ENCODE measurements at regions not wholly inside any gene's neighbourhood (a gene's known extent, or its start where the extent isn't known, plus 50 kb on each side); places are given as distances from the start of the nearest gene placed in this dataset.

GRCh38 chr4:125760956-125761355 is 446.2 kb downstream of the FAT4 start:
- H3K4me3 ChIP-seq (replicated peaks; ENCODE audit: insufficient read depth, low read length), result no peak overlapping the region
- H3K27me3 ChIP-seq (ENCODE audit: insufficient read depth, poor library complexity, severe bottlenecking), result no peaks in the 10 kb centered on the region
- DNase-seq (ENCODE audit: low read depth in 1 of 2, low spot score in 1 of 2), result no peak
- H3K27ac ChIP-seq (replicated peaks), result no peak overlapping the region
- TF ChIP-seq SPI1 (IDR thresholded peaks at IDR 0.05; ENCODE audit: borderline replicate concordance, low read depth) (no peak), POLR2AphosphoS5 (IDR thresholded peaks at IDR 0.05; ENCODE audit: low read depth) (no peak)

- no peak overlapping the region for H3K4me3 ChIP-seq (replicated peaks; ENCODE audit: insufficient read depth, low read length)
- no peaks in the 10 kb centered on the region for H3K27me3 ChIP-seq (ENCODE audit: insufficient read depth, poor library complexity, severe bottlenecking)
- no peak overlapping the region for H3K27ac ChIP-seq (replicated peaks)
- TF ChIP-seq GABPA (IDR thresholded peaks at IDR 0.05; ENCODE audit: low read depth) (no peak), REST (IDR thresholded peaks at IDR 0.05; ENCODE audit: insufficient replicate concordance, low read depth) (no peak), POLR2AphosphoS5 (IDR thresholded peaks at IDR 0.05; ENCODE audit: low read depth) (no peak), SPI1 (IDR thresholded peaks at IDR 0.05; ENCODE audit: borderline replicate concordance, low read depth) (no peak)
- TF ChIP-seq, protein P1, sequence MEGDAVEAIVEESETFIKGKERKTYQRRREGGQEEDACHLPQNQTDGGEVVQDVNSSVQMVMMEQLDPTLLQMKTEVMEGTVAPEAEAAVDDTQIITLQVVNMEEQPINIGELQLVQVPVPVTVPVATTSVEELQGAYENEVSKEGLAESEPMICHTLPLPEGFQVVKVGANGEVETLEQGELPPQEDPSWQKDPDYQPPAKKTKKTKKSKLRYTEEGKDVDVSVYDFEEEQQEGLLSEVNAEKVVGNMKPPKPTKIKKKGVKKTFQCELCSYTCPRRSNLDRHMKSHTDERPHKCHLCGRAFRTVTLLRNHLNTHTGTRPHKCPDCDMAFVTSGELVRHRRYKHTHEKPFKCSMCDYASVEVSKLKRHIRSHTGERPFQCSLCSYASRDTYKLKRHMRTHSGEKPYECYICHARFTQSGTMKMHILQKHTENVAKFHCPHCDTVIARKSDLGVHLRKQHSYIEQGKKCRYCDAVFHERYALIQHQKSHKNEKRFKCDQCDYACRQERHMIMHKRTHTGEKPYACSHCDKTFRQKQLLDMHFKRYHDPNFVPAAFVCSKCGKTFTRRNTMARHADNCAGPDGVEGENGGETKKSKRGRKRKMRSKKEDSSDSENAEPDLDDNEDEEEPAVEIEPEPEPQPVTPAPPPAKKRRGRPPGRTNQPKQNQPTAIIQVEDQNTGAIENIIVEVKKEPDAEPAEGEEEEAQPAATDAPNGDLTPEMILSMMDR (IDR thresholded peaks at IDR 0.05; ENCODE audit: insufficient read depth, low read length), result no peak
- no peak for DNase-seq (ENCODE audit: low read depth in 1 of 2, low spot score in 1 of 2)
Observed at GRCh38 chr4:125762537-125762936, 447.8 kb downstream of the FAT4 start.

DNA sequence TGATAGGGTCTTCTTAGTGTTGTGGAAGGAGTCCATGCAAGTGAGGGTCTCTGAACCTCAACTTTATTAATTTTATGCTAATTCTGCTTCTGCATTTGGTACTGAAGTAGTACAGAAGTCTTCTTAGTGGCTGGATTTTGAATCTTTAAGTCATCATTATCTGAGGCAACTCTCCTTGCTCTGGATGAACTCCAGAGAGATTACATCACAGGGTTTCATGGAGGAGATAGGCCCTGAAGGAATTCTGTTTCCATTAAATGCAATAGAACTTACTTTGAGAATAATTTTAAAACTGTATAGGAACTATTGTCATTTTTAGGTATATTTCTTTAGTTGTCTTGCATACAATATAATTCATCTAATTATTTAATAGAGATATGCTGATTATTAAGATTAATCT is 451.2 kb downstream of the FAT4 start:
- Histone ChIP-seq H3K27ac (replicated peaks) (no peak overlapping the region), H3K4me3 (replicated peaks; ENCODE audit: insufficient read depth, low read length) (no peak overlapping the region), H3K27me3 (ENCODE audit: insufficient read depth, poor library complexity, severe bottlenecking) (no peaks in the 10 kb centered on the region)
- DNase-seq (ENCODE audit: low read depth in 1 of 2, low spot score in 1 of 2), result no peak
- no peak for TF ChIP-seq GABPA (IDR thresholded peaks at IDR 0.05; ENCODE audit: low read depth)
- no peak for TF ChIP-seq POLR2AphosphoS5 (IDR thresholded peaks at IDR 0.05; ENCODE audit: low read depth)
- TF ChIP-seq REST (IDR thresholded peaks at IDR 0.05; ENCODE audit: insufficient replicate concordance, low read depth), result no peak
- TF ChIP-seq, protein P1 (IDR thresholded peaks at IDR 0.05; ENCODE audit: insufficient read depth, low read length), result no peak
- TF ChIP-seq SPI1 (IDR thresholded peaks at IDR 0.05; ENCODE audit: borderline replicate concordance, low read depth), result no peak

DNA sequence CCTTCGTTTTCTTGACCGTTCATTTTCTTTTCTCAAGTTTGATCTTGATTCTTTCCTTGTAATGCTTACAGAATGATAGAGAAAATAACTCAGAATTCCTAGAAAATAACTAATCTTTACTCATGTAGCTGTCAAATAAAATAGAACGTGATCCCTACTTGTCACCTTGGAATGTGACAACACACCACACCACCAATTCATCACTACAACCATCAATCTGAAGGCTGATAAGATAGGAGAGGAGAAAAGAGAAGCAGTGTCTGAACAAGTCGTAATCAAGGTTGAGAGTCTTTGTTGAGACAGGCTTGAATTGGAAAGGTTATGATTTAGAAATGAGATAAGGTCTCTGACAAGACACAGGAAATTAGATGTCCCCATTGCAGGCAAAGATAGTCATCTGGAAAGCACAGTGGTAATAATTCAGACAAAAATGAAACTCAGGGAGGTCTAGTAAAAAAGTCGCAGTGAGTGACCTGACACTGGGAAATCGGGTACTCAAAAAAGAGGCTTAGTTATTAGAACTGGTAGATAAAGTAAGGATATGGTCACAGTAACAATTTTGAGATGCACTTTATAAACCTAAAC is 456.2 kb downstream of the FAT4 start:
- Histone ChIP-seq H3K4me3 (replicated peaks; ENCODE audit: insufficient read depth, low read length) (no peak overlapping the region), H3K27me3 (ENCODE audit: insufficient read depth, poor library complexity, severe bottlenecking) (no peaks in the 10 kb centered on the region), H3K27ac (replicated peaks) (no peak overlapping the region)
- no peak for DNase-seq (ENCODE audit: low read depth in 1 of 2, low spot score in 1 of 2)
- TF ChIP-seq POLR2AphosphoS5 (IDR thresholded peaks at IDR 0.05; ENCODE audit: low read depth) (no peak), GABPA (IDR thresholded peaks at IDR 0.05; ENCODE audit: low read depth) (no peak), REST (IDR thresholded peaks at IDR 0.05; ENCODE audit: insufficient replicate concordance, low read depth) (no peak)
- TF ChIP-seq, protein P1 (IDR thresholded peaks at IDR 0.05; ENCODE audit: insufficient read depth, low read length), result no peak

Data from HL-60 (cell line).